K562 (cell line): ENCODE measurements at regions not wholly inside any gene's neighbourhood (a gene's known extent, or its start where the extent isn't known, plus 50 kb on each side); places are given as distances from the start of the nearest gene placed in this dataset.

Experiments
- ATAC-seq: fragments of 200-7000 bp; cut with Tn5 transposase; 3 replicates; pipeline ENCODE4 v1.9.1; 2020; ENCODE audit warnings: moderate library complexity
- BruUV-seq: library from RNA; stranded (reverse); fragments of 400-500 nt; replicated peaks from 2 replicates; lab custom pipeline; 2021; lab: Mats Ljungman, UMichigan
- CTCF ChIA-PET: fragments of 300-600 bp; formaldehyde crosslinking; extraction: SDS; loops from one replicate; lab custom pipeline; 2021; ENCODE audit warnings: low intra/inter-chr PET ratio; lab: Yijun Ruan, JAX
- POLR2A ChIA-PET: fragments of 300-600, 350-650 bp; sonication (Branson Sonifier 250); formaldehyde crosslinking; extraction: SDS; loops from one replicate; lab custom pipeline; 2021; ENCODE audit warnings: antibody characterized with exemption, inconsistent platforms; lab: Yijun Ruan, JAX
- DNase-seq, 4 experiments: peaks; one replicate each; pipeline versions ENCODE4 v3.0.0 to v3.0.0-alpha.2; 2011 to 2018; ENCODE audit warnings: low spot score in 3 of 4, mixed read lengths in 3 of 4; ENCODE audit errors: extremely low read depth in 1 of 4
- FAIRE-seq: peaks from 2 replicates; lab custom pipeline; 2011; peaks lifted over from hg19 to GRCh38; lab: Jason Lieb, UNC
- H2AFZ ChIP-seq: 2 replicates; pipeline ENCODE4 v1.6.0; 2011; ENCODE audit warnings: low read depth, low read length, control low read depth, inconsistent platforms
- H3K27ac ChIP-seq: fragments of 200-600 bp; 3 replicates; pipeline ENCODE4 v1.8.0; 2011; ENCODE audit warnings: low read depth, mild to moderate bottlenecking, control low read depth, inconsistent platforms, low read length, moderate library complexity, mixed read lengths; ENCODE audit errors: extremely low read depth
- H3K27me3 ChIP-seq, 2 experiments: fragments of 300-600 bp in 1 of 2; 2 replicates in 1 of 2; 3 replicates in 1 of 2; pipeline versions ENCODE4 v1.6.0 to v1.8.0; 2011; ENCODE audit warnings: inconsistent platforms in 2 of 2, low read length in 2 of 2, mild to moderate bottlenecking in 1 of 2, mixed read lengths in 1 of 2, moderate library complexity in 1 of 2; ENCODE audit not compliant: control insufficient read depth in 2 of 2, insufficient read depth in 2 of 2
- H3K36me3 ChIP-seq: fragments of 300-600 bp; 3 replicates; pipeline ENCODE4 v1.8.0; 2011; ENCODE audit warnings: mild to moderate bottlenecking, low read length, inconsistent platforms; ENCODE audit not compliant: control insufficient read depth, insufficient read depth
- H3K4me1 ChIP-seq, 2 experiments: fragments of 200-600 bp in 1 of 2; replicated peaks in 1 of 2; 2 replicates in 1 of 2; 3 replicates in 1 of 2; pipeline versions ENCODE4 v1.5.1 to v1.8.0; 2011; ENCODE audit warnings: inconsistent platforms in 2 of 2, low read length in 2 of 2, mild to moderate bottlenecking in 1 of 2, mixed read lengths in 1 of 2, moderate library complexity in 1 of 2; ENCODE audit not compliant: control insufficient read depth in 2 of 2, insufficient read depth in 2 of 2
- H3K4me2 ChIP-seq: 2 replicates; pipeline ENCODE4 v1.6.1; 2011; ENCODE audit warnings: low read length, control low read depth, inconsistent platforms, mixed read lengths; ENCODE audit not compliant: insufficient read depth
- H3K4me3 ChIP-seq: fragments of 200-600 bp; sonication (generic), shearing (Covaris generic); 2 replicates; pipeline ENCODE4 v1.5.1; 2016; ENCODE audit warnings: control low read depth, inconsistent platforms
- H3K79me2 ChIP-seq: fragments of 200-600 bp; 3 replicates; pipeline ENCODE4 v1.8.0; 2011; ENCODE audit warnings: low read length, inconsistent platforms; ENCODE audit not compliant: control insufficient read depth, insufficient read depth
- H3K9ac ChIP-seq, 2 experiments: 2 replicates each; pipeline versions ENCODE4 v1.6.0 to v1.6.1; 2011; ENCODE audit warnings: low read depth in 2 of 2, low read length in 2 of 2, control low read depth in 1 of 2, inconsistent platforms in 1 of 2, mild to moderate bottlenecking in 1 of 2, mixed read lengths in 1 of 2; ENCODE audit not compliant: insufficient read depth in 1 of 2
- H3K9me1 ChIP-seq: one replicate; pipeline ENCODE4 v1.6.0; 2011; ENCODE audit warnings: inconsistent platforms, mild to moderate bottlenecking, low read length, moderate library complexity; ENCODE audit not compliant: control insufficient read depth, insufficient read depth
- H3K9me3 ChIP-seq: replicated peaks from 2 replicates; pipeline ENCODE4 v1.5.1; 2011; ENCODE audit warnings: low read depth, low read length, inconsistent platforms; ENCODE audit not compliant: control insufficient read depth, insufficient read depth
- H4K20me1 ChIP-seq: replicated peaks from 2 replicates; pipeline ENCODE4 v1.6.1; 2011; ENCODE audit warnings: low read length, inconsistent platforms, mixed read lengths; ENCODE audit not compliant: control insufficient read depth, insufficient read depth
- GABPB2 ChIP-seq: fragments of 250-450 bp; sonication (Bioruptor Pico); conservative IDR thresholded peaks from 2 replicates; pipeline ENCODE4 v1.5.1; 2021; ENCODE audit warnings: mild to moderate bottlenecking
- HDAC6 ChIP-seq: IDR thresholded peaks from 2 replicates; pipeline ENCODE4 v1.6.1; 2012; ENCODE audit warnings: low read depth, mild to moderate bottlenecking, control low read depth, inconsistent platforms, low read length, moderate library complexity
- IRF2 ChIP-seq: sonication (generic); formaldehyde crosslinking; IDR thresholded peaks from 2 replicates; pipeline ENCODE4 v1.8.1; 2022; ENCODE audit warnings: mild to moderate bottlenecking, missing genetic modification reagents
- KDM5B ChIP-seq: fragments of 200-600 bp; sonication (generic); IDR thresholded peaks from 2 replicates; pipeline ENCODE4 v1.6.1; 2012; ENCODE audit warnings: low read depth, mild to moderate bottlenecking, moderate library complexity, low read length, control low read depth, inconsistent platforms; ENCODE audit not compliant: insufficient replicate concordance
- SMAD1 ChIP-seq: fragments of 150-350 bp; IDR thresholded peaks from 2 replicates; pipeline ENCODE4 v1.6.1; 2014; ENCODE audit warnings: low read length, low read depth; ENCODE audit not compliant: partially characterized antibody
- TAF1 ChIP-seq: IDR thresholded peaks from 2 replicates; pipeline ENCODE4 v1.6.1; 2011; ENCODE audit warnings: mild to moderate bottlenecking, low read length, moderate library complexity; ENCODE audit not compliant: insufficient read depth, control insufficient read depth, severe bottlenecking; ENCODE audit errors: extremely low read depth
- ZNF212 ChIP-seq: fragments of 450-650 bp; formaldehyde crosslinking; IDR thresholded peaks from 2 replicates; pipeline ENCODE4 v1.4.0; 2020; ENCODE audit warnings: mild to moderate bottlenecking
- ZNF263 ChIP-seq: sonication (generic); formaldehyde crosslinking; IDR thresholded peaks from 2 replicates; pipeline ENCODE4 v1.8.0; 2022; ENCODE audit warnings: mild to moderate bottlenecking, missing genetic modification reagents, borderline replicate concordance
- ZZZ3 ChIP-seq: fragments of 450-650 bp; IDR thresholded peaks from 2 replicates; pipeline ENCODE4 v1.6.1; 2016; ENCODE audit warnings: antibody characterized with exemption, mild to moderate bottlenecking, moderate library complexity
- WGBS: fragments of 100-300 bp; shearing (Covaris generic); methylation state at CpG from one replicate; pipeline ENCODE4 v1.1.6; 2016; ENCODE audit warnings: low coverage, mixed read lengths; ENCODE audit not compliant: insufficient coverage; ENCODE audit errors: missing lambda C conversion rate; 5-methylcytosine and 5-hydroxymethylcytosine counted together
- in situ Hi-C: fragments of 300-500 bp; cut with MboI; formaldehyde crosslinking; loops from 4 replicates; pipeline ENCODE4 v1.15.0; 2018; ENCODE audit warnings: inconsistent platforms, mixed read lengths
- intact Hi-C: fragments of 100-400 bp; cut with micrococcal nuclease; formaldehyde crosslinking; loops from 2 replicates; pipeline ENCODE4 v1.14.2; 2022

DNA sequence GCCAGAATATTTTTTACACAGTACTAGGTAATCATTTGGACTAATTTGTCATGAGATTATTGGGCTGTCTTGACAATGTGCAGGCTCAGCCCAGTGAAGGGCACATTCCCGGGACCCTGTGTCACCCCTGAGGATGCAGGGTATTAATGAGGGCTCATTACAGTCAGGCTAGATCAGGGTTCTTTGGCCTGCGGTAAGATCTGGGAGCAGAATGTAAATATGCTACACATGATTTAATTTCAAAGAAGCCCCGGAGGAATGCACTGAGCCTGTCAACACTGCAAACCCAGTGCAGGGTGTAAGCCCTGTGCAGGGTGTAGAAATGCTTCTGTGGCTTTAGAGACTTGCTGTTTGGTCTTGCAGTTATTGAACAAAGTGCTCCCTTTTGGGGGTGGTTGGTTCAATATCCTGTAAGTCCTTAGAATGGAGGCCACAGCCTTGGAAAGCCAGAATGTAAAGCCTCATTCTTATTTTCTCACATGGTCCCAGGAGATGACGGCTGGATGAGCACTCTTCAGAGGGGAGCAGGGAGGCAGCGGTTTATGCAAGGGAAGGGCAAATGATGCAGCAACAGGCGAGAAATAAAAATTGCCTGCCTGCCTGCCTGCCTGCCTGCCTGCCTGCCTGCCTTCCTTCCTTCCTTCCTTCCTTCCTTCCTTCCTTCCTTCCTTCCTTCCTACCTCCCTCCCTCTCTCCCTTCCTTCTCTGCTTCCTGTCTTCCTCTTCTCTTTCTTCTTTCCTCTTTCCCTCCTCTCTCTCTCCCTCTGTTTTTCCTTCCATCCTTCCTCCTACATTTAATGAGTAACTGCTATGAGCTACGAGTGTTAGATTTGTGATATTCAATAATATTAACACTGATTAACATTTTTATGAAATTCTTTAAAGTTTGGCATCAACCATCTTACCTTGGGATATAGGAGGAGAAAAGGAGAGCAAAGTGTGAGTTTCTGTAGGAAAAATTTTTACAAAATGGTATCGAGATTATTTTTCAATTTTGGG is 148.8 kb downstream of the VAPA start:
- no peaks in the 10 kb centered on the region for H3K79me2 ChIP-seq
- no peak overlapping the region for H3K4me3 ChIP-seq
- no peak overlapping the region for H3K4me2 ChIP-seq
- CTCF ChIA-PET = no interaction called here
- DNase-seq (no peak), FAIRE-seq (no peak), ATAC-seq (no peak)
- TF ChIP-seq ZNF263 (CRISPR knock-in tag) (no peak), ZZZ3 (no peak), SMAD1 (no peak), TAF1 (no peak), GABPB2 (CRISPR knock-in tag) (no peak), HDAC6 (no peak), KDM5B (no peak), ZNF212 (CRISPR knock-in tag) (no peak), IRF2 (no peak)
- no peaks in the 10 kb centered on the region for H3K9me3 ChIP-seq
- POLR2A ChIA-PET = interaction anchor here (0.5 kb wide), 1 partner anchor 24 kb away, joined by 3 read pairs; no protein-coding TSS in a partner anchor
- BruUV-seq = no TSS peak
- 1% methylated on average over 8 of the region's 8 CpGs for WGBS
- no peaks in the 10 kb centered on the region for H4K20me1 ChIP-seq
- no peaks in the 10 kb centered on the region for H3K9me1 ChIP-seq
- H3K4me1 ChIP-seq = 0 out of 5 replicates have a peak, but pooled peaks cover 0 to 4% of the 10 kb centered on the region in 2 experiments
- no peak overlapping the region for H2AFZ ChIP-seq
- peaks cover 49 to 57% of the 10 kb centered on the region in 2 experiments for H3K27me3 ChIP-seq
- H3K27ac ChIP-seq = no peak overlapping the region
- in situ Hi-C loops = no loop called here
- intact Hi-C loops = no loop called here
- H3K36me3 ChIP-seq = no peaks in the 10 kb centered on the region
- H3K9ac ChIP-seq = no peak overlapping the region
